ENCODE measurements at regions not wholly inside any gene's neighbourhood (a gene's known extent, or its start where the extent isn't known, plus 50 kb on each side); places are given as distances from the start of the nearest gene placed in this dataset.

DNA sequence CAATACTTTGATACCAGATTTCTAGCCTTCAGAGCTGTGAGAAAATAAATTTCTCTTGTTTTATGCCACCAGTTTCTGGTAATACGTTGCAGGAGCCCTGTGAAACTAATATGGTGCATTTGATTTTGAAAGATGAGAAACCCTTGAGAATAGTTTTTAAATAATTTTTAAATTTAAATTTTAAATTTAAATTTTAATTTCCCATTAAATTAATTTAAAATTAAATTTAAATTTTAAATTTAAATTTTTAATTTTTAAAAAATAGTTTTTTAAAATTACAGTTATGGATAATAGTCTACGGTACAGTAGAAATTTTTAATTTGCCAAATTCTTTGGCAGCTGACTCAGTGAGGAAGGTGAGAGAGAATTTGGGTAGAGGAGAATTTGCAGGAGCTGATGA is 68.6 kb upstream of the SLC24A3 start:
- no peak for TF ChIP-seq POLR2A (IDR thresholded peaks at IDR 0.05)
- TF ChIP-seq, protein P1, sequence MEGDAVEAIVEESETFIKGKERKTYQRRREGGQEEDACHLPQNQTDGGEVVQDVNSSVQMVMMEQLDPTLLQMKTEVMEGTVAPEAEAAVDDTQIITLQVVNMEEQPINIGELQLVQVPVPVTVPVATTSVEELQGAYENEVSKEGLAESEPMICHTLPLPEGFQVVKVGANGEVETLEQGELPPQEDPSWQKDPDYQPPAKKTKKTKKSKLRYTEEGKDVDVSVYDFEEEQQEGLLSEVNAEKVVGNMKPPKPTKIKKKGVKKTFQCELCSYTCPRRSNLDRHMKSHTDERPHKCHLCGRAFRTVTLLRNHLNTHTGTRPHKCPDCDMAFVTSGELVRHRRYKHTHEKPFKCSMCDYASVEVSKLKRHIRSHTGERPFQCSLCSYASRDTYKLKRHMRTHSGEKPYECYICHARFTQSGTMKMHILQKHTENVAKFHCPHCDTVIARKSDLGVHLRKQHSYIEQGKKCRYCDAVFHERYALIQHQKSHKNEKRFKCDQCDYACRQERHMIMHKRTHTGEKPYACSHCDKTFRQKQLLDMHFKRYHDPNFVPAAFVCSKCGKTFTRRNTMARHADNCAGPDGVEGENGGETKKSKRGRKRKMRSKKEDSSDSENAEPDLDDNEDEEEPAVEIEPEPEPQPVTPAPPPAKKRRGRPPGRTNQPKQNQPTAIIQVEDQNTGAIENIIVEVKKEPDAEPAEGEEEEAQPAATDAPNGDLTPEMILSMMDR (IDR thresholded peaks at IDR 0.05), result no peak

Data from adrenal gland (tissue), 5 donors.